ENCODE measurements at regions not wholly inside any gene's neighbourhood (a gene's known extent, or its start where the extent isn't known, plus 50 kb on each side); places are given as distances from the start of the nearest gene placed in this dataset.
"Not testable (repeated sequence)": the region's sequence is repeated elsewhere in the genome, so short reads cannot be mapped to it uniquely, and the experiment has no call there.

DNA sequence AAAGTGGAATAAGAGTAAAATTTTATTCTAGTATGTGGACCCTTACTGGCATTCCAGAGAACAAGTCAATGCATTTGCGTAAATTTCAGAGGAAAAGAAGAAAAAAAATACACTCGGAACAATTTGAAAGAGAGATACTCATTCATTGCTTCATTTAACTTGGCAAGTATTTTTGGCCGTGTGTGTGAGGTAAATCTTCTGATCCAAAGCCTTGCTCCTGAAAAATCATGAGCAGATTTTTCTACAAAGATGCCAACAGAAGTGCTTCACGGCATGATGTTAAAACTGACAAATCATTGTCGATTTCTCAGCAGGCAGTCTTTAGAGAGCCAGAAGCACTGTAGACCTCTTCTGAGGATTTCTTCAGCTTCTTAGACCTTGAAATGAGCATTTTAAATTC is 194.0 kb downstream of the COX18 start:
- no peak overlapping the region for H3K27ac ChIP-seq

DNA sequence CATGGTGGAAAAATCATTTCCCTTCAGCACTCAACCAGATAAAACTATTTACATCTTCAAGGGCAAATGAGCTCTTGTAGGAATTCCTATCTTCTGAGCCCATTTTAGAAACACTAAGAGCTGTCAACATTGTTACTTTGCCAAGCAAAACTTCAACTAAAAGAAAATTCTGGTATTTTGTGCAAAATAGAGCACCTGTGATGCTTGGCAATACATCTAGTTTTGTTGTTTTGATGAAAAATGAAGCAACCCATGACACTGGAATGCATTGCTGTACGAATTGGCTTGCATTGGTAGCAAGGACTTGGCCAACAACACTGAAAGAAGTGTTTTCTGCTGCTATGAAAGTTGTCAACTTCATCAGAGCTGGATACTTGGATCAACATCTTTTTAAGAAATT is 194.4 kb downstream of the COX18 start:
- Histone ChIP-seq H3K27me3 (no peaks in the 10 kb centered on the region), H3K27ac (no peak overlapping the region), H3K4me3 (no peak overlapping the region), H3K36me3 (no peaks in the 10 kb centered on the region), H3K9me3 (no peaks in the 10 kb centered on the region), H3K4me1 (no peaks in the 10 kb centered on the region)
- DNase-seq: no peak
- no peak for TF ChIP-seq POLR2A (IDR thresholded peaks at IDR 0.05)
- TF ChIP-seq, protein P1, sequence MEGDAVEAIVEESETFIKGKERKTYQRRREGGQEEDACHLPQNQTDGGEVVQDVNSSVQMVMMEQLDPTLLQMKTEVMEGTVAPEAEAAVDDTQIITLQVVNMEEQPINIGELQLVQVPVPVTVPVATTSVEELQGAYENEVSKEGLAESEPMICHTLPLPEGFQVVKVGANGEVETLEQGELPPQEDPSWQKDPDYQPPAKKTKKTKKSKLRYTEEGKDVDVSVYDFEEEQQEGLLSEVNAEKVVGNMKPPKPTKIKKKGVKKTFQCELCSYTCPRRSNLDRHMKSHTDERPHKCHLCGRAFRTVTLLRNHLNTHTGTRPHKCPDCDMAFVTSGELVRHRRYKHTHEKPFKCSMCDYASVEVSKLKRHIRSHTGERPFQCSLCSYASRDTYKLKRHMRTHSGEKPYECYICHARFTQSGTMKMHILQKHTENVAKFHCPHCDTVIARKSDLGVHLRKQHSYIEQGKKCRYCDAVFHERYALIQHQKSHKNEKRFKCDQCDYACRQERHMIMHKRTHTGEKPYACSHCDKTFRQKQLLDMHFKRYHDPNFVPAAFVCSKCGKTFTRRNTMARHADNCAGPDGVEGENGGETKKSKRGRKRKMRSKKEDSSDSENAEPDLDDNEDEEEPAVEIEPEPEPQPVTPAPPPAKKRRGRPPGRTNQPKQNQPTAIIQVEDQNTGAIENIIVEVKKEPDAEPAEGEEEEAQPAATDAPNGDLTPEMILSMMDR (IDR thresholded peaks at IDR 0.05): no peak

More for the DNA sequence above, 194.0 kb downstream of the COX18 start:
- H3K27me3 ChIP-seq: no peaks in the 10 kb centered on the region
- no peak for DNase-seq
- H3K9me3 ChIP-seq: no peaks in the 10 kb centered on the region
- H3K36me3 ChIP-seq: no peaks in the 10 kb centered on the region
- no peak overlapping the region for H3K4me3 ChIP-seq
- no peaks in the 10 kb centered on the region for H3K4me1 ChIP-seq
- TF ChIP-seq POLR2A (IDR thresholded peaks at IDR 0.05): no peak
- TF ChIP-seq, protein P1 (IDR thresholded peaks at IDR 0.05): no peak

DNA sequence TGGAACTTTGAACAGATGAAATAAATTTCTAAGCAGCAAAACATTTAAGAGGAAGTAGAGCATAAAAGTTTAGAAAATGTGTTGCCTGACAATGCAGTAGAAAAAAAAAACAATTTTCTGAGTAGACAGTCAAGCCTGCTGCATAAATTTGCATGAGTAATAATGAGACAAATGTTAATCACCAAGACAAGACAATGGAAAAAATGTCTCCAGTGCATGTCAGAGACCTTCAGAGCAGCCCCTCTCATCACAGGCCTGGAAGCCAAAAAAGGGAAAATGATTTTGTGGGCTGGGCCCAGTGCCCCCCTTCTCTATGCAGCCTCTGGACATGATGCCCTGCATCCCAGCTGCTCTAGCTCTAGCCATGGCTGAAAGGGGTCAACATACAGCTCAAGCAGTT is 204.6 kb downstream of the COX18 start:
- DNase-seq: no peak
- H3K27me3 ChIP-seq: no peaks in the 10 kb centered on the region

DNA sequence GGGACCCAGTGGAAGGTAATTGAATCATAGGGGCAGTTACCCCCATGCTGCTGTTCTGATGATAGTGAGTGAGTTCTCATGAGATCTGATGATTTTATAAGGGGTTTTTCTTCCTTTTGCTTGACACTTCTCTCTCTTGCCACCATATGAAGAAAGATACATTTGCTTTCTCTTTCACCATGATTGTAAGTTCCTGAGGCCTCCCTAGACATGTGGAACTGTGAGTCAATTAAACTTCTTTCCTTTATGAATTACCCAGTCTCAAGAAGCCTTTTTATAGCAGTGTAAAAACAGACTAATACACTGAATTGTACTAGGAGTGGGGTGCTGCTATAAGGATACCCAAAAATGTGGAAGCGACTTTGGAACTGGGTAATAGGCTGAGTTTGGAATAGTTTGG is 205.2 kb downstream of the COX18 start:
- not testable (repeated sequence) for H3K27me3 ChIP-seq, DNase-seq

More for the DNA sequence above, 204.6 kb downstream of the COX18 start:
- no peak overlapping the region for H3K4me3 ChIP-seq
- no peaks in the 10 kb centered on the region for H3K4me1 ChIP-seq
- no peak overlapping the region for H3K27ac ChIP-seq
- H3K36me3 ChIP-seq: no peaks in the 10 kb centered on the region
- no peaks in the 10 kb centered on the region for H3K9me3 ChIP-seq
- no peak for TF ChIP-seq POLR2A (IDR thresholded peaks at IDR 0.05)
- TF ChIP-seq, protein P1 (IDR thresholded peaks at IDR 0.05): no peak

DNA sequence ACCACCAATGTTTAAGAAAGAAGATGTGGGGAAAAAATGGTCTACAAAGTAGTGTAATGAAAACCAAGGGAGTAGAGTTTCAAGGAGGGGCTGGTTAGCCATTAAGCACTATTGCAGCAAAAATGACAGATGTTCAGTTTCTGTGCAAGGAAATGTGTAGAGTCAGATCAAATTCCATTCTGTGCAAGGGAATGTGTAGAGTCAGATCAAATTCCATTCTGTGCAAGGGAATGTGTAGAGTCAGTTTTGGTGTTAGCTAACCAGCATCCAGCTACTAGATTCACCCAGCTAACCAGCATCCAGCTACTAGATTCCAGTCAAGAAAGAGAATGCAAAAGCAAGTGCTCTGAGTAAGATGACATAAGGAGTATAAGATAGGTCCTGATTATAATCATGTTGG is 208.8 kb downstream of the COX18 start:
- no peak overlapping the region for H3K4me3 ChIP-seq
- no peaks in the 10 kb centered on the region for H3K27me3 ChIP-seq
- H3K9me3 ChIP-seq: no peaks in the 10 kb centered on the region
- no peak overlapping the region for H3K27ac ChIP-seq
- no peaks in the 10 kb centered on the region for H3K36me3 ChIP-seq
- no peak for TF ChIP-seq POLR2A (IDR thresholded peaks at IDR 0.05)
- TF ChIP-seq, protein P1 (IDR thresholded peaks at IDR 0.05): no peak
- H3K4me1 ChIP-seq: no peaks in the 10 kb centered on the region
- no peak for DNase-seq

More for the DNA sequence above, 205.2 kb downstream of the COX18 start:
- not testable (repeated sequence) for H3K4me3 ChIP-seq, H3K36me3 ChIP-seq, H3K27ac ChIP-seq, H3K9me3 ChIP-seq, H3K4me1 ChIP-seq

DNA sequence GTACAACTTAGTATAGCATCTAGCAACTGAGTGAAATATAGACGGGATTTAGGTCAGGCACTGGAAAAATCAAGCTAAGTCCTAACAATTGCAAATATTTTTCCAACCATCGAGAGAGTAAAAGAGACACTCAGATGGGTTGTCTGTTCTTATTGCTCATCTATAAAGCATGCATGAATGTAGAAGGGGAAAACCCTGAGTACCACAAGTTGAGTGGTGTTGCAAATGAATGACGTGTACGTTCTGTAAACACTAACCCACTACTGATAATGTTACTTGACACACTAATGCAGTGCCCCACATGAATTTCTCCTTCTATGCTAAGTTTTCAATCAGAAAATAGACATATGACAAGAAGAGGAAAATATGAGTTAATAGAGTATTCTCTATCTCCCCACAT is 211.2 kb downstream of the COX18 start:
- Histone ChIP-seq H3K27me3 (no peaks in the 10 kb centered on the region), H3K4me1 (no peaks in the 10 kb centered on the region), H3K36me3 (no peaks in the 10 kb centered on the region), H3K27ac (no peak overlapping the region), H3K4me3 (no peak overlapping the region), H3K9me3 (no peaks in the 10 kb centered on the region)
- no peak for TF ChIP-seq POLR2A (IDR thresholded peaks at IDR 0.05)
- TF ChIP-seq, protein P1 (IDR thresholded peaks at IDR 0.05): no peak
- no peak for DNase-seq

All from Peyer's patch (tissue), 4 donors.